ENCODE measurements at regions not wholly inside any gene's neighbourhood (a gene's known extent, or its start where the extent isn't known, plus 50 kb on each side); places are given as distances from the start of the nearest gene placed in this dataset.

DNA sequence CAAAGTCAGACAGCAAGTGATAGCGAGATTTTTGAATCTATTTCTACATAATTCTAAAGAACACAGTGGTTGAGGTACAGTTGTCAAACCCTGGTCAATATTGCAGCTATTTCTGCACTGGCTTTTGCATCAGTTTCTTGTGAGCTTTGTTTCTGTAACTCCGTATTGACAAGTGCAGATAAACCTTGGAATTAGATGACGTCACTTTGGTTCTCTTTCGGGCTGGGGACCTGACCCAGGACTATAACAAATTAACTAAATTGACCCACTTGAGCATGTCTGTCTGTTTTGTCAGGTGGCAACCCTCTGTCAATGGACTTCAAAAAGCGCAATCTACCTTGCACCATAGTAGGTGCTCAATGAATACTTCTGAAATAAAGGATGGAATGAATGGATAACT is 418.4 kb upstream of the SGCD start:
- TF ChIP-seq CTCF (IDR thresholded peaks at IDR 0.05; ENCODE audit: borderline replicate concordance, extremely low read depth, low read length, poor library complexity, severe bottlenecking), result no peak
- TF ChIP-seq EZH2 (IDR thresholded peaks at IDR 0.05; ENCODE audit: borderline replicate concordance, low read depth, low read length, severe bottlenecking), result no peak
- Histone ChIP-seq H3K4me3 (ENCODE audit: low read depth in 1 of 2, low read length in 2 of 2) (no peak overlapping the region), H3K4me2 (ENCODE audit: insufficient read depth, low read length) (no peak overlapping the region), H3K9ac (ENCODE audit: low read depth, low read length) (no peak overlapping the region), H3K27me3 (ENCODE audit: insufficient read depth, low read length, poor library complexity) (no peaks in the 10 kb centered on the region), H3K79me2 (ENCODE audit: insufficient read depth, low read length) (no peaks in the 10 kb centered on the region), H3K4me1 (ENCODE audit: insufficient read depth, low read length) (no peaks in the 10 kb centered on the region), H3K9me3 (ENCODE audit: insufficient read depth, low read length, severe bottlenecking) (no peaks in the 10 kb centered on the region), H4K20me1 (ENCODE audit: insufficient read depth, low read length) (no peaks in the 10 kb centered on the region), H3K36me3 (ENCODE audit: insufficient read depth, low read length) (no peaks in the 10 kb centered on the region), H3K27ac (ENCODE audit: low read length) (no peak overlapping the region), H2AFZ (ENCODE audit: low read depth, low read length) (no peak overlapping the region)
- no peak for ATAC-seq (ENCODE audit: insufficient read depth, low read depth)
- no peak for DNase-seq

GRCh38 chr5:155912291-155912690 is 414.7 kb upstream of the SGCD start:
- TF ChIP-seq CTCF (IDR thresholded peaks at IDR 0.05; ENCODE audit: borderline replicate concordance, extremely low read depth, low read length, poor library complexity, severe bottlenecking) (no peak), EZH2 (IDR thresholded peaks at IDR 0.05; ENCODE audit: borderline replicate concordance, low read depth, low read length, severe bottlenecking) (no peak)
- no peaks in the 10 kb centered on the region for H3K4me1 ChIP-seq (ENCODE audit: insufficient read depth, low read length)
- H3K27me3 ChIP-seq (ENCODE audit: insufficient read depth, low read length, poor library complexity), result no peaks in the 10 kb centered on the region
- no peaks in the 10 kb centered on the region for H3K79me2 ChIP-seq (ENCODE audit: insufficient read depth, low read length)
- H3K4me3 ChIP-seq (ENCODE audit: low read depth in 1 of 2, low read length in 2 of 2), result no peak overlapping the region
- DNase-seq, result no peak
- no peaks in the 10 kb centered on the region for H3K9me3 ChIP-seq (ENCODE audit: insufficient read depth, low read length, severe bottlenecking)
- no peak overlapping the region for H2AFZ ChIP-seq (ENCODE audit: low read depth, low read length)
- no peak overlapping the region for H3K9ac ChIP-seq (ENCODE audit: low read depth, low read length)
- no peaks in the 10 kb centered on the region for H3K36me3 ChIP-seq (ENCODE audit: insufficient read depth, low read length)
- no peak for ATAC-seq (ENCODE audit: insufficient read depth, low read depth)
- H3K4me2 ChIP-seq (ENCODE audit: insufficient read depth, low read length), result no peak overlapping the region
- H3K27ac ChIP-seq (ENCODE audit: low read length), result no peak overlapping the region
- H4K20me1 ChIP-seq (ENCODE audit: insufficient read depth, low read length), result no peaks in the 10 kb centered on the region

- Histone ChIP-seq H3K27me3 (ENCODE audit: insufficient read depth, low read length, poor library complexity) (no peaks in the 10 kb centered on the region), H3K4me3 (ENCODE audit: low read depth in 1 of 2, low read length in 2 of 2) (no peak overlapping the region), H3K9ac (ENCODE audit: low read depth, low read length) (no peak overlapping the region), H4K20me1 (ENCODE audit: insufficient read depth, low read length) (no peaks in the 10 kb centered on the region), H3K79me2 (ENCODE audit: insufficient read depth, low read length) (no peaks in the 10 kb centered on the region), H3K4me2 (ENCODE audit: insufficient read depth, low read length) (no peak overlapping the region), H3K36me3 (ENCODE audit: insufficient read depth, low read length) (no peaks in the 10 kb centered on the region), H3K9me3 (ENCODE audit: insufficient read depth, low read length, severe bottlenecking) (no peaks in the 10 kb centered on the region), H2AFZ (ENCODE audit: low read depth, low read length) (no peak overlapping the region), H3K4me1 (ENCODE audit: insufficient read depth, low read length) (no peaks in the 10 kb centered on the region), H3K27ac (ENCODE audit: low read length) (no peak overlapping the region)
- DNase-seq (no peak), ATAC-seq (ENCODE audit: insufficient read depth, low read depth) (no peak)
- no peak for TF ChIP-seq CTCF (IDR thresholded peaks at IDR 0.05; ENCODE audit: borderline replicate concordance, extremely low read depth, low read length, poor library complexity, severe bottlenecking)
- TF ChIP-seq EZH2 (IDR thresholded peaks at IDR 0.05; ENCODE audit: borderline replicate concordance, low read depth, low read length, severe bottlenecking), result no peak
These were observed 412.2 kb upstream of the SGCD start for GRCh38 chr5:155914766-155915165.

- no peak overlapping the region for H3K4me3 ChIP-seq (ENCODE audit: low read depth in 1 of 2, low read length in 2 of 2)
- TF ChIP-seq CTCF (IDR thresholded peaks at IDR 0.05; ENCODE audit: borderline replicate concordance, extremely low read depth, low read length, poor library complexity, severe bottlenecking) (no peak), EZH2 (IDR thresholded peaks at IDR 0.05; ENCODE audit: borderline replicate concordance, low read depth, low read length, severe bottlenecking) (no peak)
- H4K20me1 ChIP-seq (ENCODE audit: insufficient read depth, low read length), result no peaks in the 10 kb centered on the region
- ATAC-seq (ENCODE audit: insufficient read depth, low read depth) (no peak), DNase-seq (no peak)
- H2AFZ ChIP-seq (ENCODE audit: low read depth, low read length), result no peak overlapping the region
- no peak overlapping the region for H3K27ac ChIP-seq (ENCODE audit: low read length)
- H3K9ac ChIP-seq (ENCODE audit: low read depth, low read length), result no peak overlapping the region
- no peak overlapping the region for H3K4me2 ChIP-seq (ENCODE audit: insufficient read depth, low read length)
- H3K79me2 ChIP-seq (ENCODE audit: insufficient read depth, low read length), result no peaks in the 10 kb centered on the region
- no peaks in the 10 kb centered on the region for H3K36me3 ChIP-seq (ENCODE audit: insufficient read depth, low read length)
- no peaks in the 10 kb centered on the region for H3K9me3 ChIP-seq (ENCODE audit: insufficient read depth, low read length, severe bottlenecking)
- no peaks in the 10 kb centered on the region for H3K27me3 ChIP-seq (ENCODE audit: insufficient read depth, low read length, poor library complexity)
- no peaks in the 10 kb centered on the region for H3K4me1 ChIP-seq (ENCODE audit: insufficient read depth, low read length)
These were observed 411.4 kb upstream of the SGCD start for GRCh38 chr5:155915601-155916000.

Measured in DND-41 (cell line).